Loucy (cell line): ENCODE measurements at regions not wholly inside any gene's neighbourhood (a gene's known extent, or its start where the extent isn't known, plus 50 kb on each side); places are given as distances from the start of the nearest gene placed in this dataset.

ENCODE experiments used
- CTCF ChIP-seq: fragments of 200-600 bp; sonication (generic); conservative IDR thresholded peaks from 2 replicates; pipeline ENCODE4 v1.5.1; 2014; ENCODE audit warnings: mild to moderate bottlenecking, antibody characterized with exemption, low read length
- EZH2phosphoT487 ChIP-seq: fragments of 200-600 bp; IDR thresholded peaks from 2 replicates; pipeline ENCODE4 v1.6.1; 2018; ENCODE audit warnings: antibody characterized with exemption, mild to moderate bottlenecking, moderate library complexity, borderline replicate concordance

GRCh38 chr3:4061783-4062360, 241.3 kb upstream of the SETMAR start:
- TF ChIP-seq CTCF: no peak
- no peak for TF ChIP-seq EZH2phosphoT487
